ENCODE measurements at regions not wholly inside any gene's neighbourhood (a gene's known extent, or its start where the extent isn't known, plus 50 kb on each side); places are given as distances from the start of the nearest gene placed in this dataset.

- no peak for TF ChIP-seq CTCF (IDR thresholded peaks at IDR 0.05; ENCODE audit: low read depth)
These were observed 1254.8 kb downstream of the AMY1C start for GRCh38 chr1:105004515-105004914.

GRCh38 chr1:105005594-105006195, 1256.0 kb downstream of the AMY1C start:
- TF ChIP-seq CTCF (IDR thresholded peaks at IDR 0.05; ENCODE audit: low read depth): no peak

GRCh38 chr1:105017587-105017986, 1267.9 kb downstream of the AMY1C start:
- TF ChIP-seq CTCF (IDR thresholded peaks at IDR 0.05; ENCODE audit: low read depth): no peak

- no peak for TF ChIP-seq CTCF (IDR thresholded peaks at IDR 0.05; ENCODE audit: low read depth)
These were observed 1274.0 kb downstream of the AMY1C start for GRCh38 chr1:105023719-105024118.

DNA sequence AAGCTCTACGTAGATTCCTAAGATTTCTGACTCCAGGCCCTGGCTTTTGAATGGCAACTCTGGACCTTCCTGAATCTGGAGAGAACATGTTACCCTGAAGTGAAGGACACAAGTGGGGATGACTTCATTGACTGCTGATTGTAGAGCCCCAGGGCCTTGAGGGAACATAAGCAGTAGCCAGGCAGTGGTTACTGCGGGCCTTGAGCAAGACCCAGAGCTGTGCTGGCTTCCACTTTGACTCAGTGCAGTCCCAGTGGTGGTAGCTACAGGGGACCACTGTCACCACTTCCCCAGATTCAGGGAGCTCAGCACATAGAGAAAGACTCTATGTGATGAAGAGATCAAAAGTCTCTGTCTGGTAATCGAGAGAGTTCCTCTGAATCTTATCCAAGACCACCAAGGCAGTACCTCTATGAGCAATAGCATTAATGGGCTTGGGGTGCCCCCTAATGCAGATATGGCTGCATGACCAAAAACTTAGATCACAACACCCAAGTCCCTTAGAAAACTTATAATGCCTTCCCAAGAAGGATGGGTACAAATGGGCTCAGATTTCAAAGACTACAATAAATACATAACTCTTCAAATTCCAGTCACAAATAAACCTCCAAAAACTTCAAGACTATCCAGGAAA, 1278.3 kb downstream of the AMY1C start:
- TF ChIP-seq CTCF (IDR thresholded peaks at IDR 0.05; ENCODE audit: low read depth): no peak

GRCh38 chr1:105072446-105072845, 1322.7 kb downstream of the AMY1C start:
- TF ChIP-seq CTCF (IDR thresholded peaks at IDR 0.05; ENCODE audit: low read depth): no peak

- TF ChIP-seq CTCF (IDR thresholded peaks at IDR 0.05; ENCODE audit: low read depth): no peak
These were observed 1323.2 kb downstream of the AMY1C start for GRCh38 chr1:105072850-105073249.
